ENCODE measurements at regions not wholly inside any gene's neighbourhood (a gene's known extent, or its start where the extent isn't known, plus 50 kb on each side); places are given as distances from the start of the nearest gene placed in this dataset.

DNA sequence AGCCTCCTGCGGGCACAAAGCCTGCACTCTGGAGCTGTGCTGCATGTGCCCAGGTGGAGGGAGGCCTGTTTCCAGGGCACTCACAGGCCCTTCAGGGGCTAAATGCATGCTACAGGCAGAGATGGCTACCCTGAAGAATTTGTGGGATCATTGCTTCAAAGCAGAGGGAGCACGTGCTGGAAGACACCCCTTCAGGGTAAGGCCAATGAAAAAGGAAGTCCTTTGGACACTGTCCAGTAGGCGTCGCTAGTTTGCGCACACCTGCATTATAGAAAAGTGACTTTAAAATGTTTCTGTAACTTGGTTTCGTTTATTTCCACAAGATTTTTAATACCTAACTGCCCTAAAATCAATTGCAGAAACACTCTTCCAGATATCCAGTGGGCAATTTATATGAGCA is 325.3 kb downstream of the ZNF516 start:
- H4K20me1 ChIP-seq (replicated peaks; ENCODE audit: insufficient read depth): no peaks in the 10 kb centered on the region
- Mint-ChIP-seq H3K27ac (no peak overlapping the region), H3K27me3 (ENCODE audit: insufficient read depth, low read depth, poor library complexity) (peaks cover 5% of the 10 kb centered on the region), H3K4me1 (no peaks in the 10 kb centered on the region), H3K36me3 (ENCODE audit: low read depth) (no peaks in the 10 kb centered on the region), H3K4me3 (no peak overlapping the region), H3K9me3 (no peaks in the 10 kb centered on the region)
- 0 out of 2 replicates have a peak overlapping the region, but pooled peaks have one; percentile 28 for H2AFZ ChIP-seq
- no peak overlapping the region for H3K27ac ChIP-seq (ENCODE audit: low read depth)
- TF ChIP-seq, protein P1, sequence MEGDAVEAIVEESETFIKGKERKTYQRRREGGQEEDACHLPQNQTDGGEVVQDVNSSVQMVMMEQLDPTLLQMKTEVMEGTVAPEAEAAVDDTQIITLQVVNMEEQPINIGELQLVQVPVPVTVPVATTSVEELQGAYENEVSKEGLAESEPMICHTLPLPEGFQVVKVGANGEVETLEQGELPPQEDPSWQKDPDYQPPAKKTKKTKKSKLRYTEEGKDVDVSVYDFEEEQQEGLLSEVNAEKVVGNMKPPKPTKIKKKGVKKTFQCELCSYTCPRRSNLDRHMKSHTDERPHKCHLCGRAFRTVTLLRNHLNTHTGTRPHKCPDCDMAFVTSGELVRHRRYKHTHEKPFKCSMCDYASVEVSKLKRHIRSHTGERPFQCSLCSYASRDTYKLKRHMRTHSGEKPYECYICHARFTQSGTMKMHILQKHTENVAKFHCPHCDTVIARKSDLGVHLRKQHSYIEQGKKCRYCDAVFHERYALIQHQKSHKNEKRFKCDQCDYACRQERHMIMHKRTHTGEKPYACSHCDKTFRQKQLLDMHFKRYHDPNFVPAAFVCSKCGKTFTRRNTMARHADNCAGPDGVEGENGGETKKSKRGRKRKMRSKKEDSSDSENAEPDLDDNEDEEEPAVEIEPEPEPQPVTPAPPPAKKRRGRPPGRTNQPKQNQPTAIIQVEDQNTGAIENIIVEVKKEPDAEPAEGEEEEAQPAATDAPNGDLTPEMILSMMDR (conservative IDR thresholded peaks at IDR 0.05; ENCODE audit: low read depth in 2 of 2): peak in 1 of 2 experiments; percentile 47; a peak in 3 of 4 replicates
- TF ChIP-seq EZH2phosphoT487 (IDR thresholded peaks at IDR 0.05; ENCODE audit: unreplicated experiment): no peak
- H3K4me2 ChIP-seq: no peak overlapping the region
- no peaks in the 10 kb centered on the region for H3K36me3 ChIP-seq (ENCODE audit: insufficient read depth)
- no peaks in the 10 kb centered on the region for H3K9me2 ChIP-seq (ENCODE audit: insufficient read depth)
- H3K27me3 ChIP-seq (ENCODE audit: insufficient read depth): no peaks in the 10 kb centered on the region
- no peaks in the 10 kb centered on the region for H3F3A ChIP-seq (replicated peaks; ENCODE audit: low read depth)
- H3K79me2 ChIP-seq (replicated peaks; ENCODE audit: insufficient read depth): no peaks in the 10 kb centered on the region
- ATAC-seq (no peak), DNase-seq (ENCODE audit: low spot score) (no peak)
- no peak overlapping the region for H3K4me3 ChIP-seq
- H3K4me1 ChIP-seq (ENCODE audit: insufficient read depth): no peaks in the 10 kb centered on the region

DNA sequence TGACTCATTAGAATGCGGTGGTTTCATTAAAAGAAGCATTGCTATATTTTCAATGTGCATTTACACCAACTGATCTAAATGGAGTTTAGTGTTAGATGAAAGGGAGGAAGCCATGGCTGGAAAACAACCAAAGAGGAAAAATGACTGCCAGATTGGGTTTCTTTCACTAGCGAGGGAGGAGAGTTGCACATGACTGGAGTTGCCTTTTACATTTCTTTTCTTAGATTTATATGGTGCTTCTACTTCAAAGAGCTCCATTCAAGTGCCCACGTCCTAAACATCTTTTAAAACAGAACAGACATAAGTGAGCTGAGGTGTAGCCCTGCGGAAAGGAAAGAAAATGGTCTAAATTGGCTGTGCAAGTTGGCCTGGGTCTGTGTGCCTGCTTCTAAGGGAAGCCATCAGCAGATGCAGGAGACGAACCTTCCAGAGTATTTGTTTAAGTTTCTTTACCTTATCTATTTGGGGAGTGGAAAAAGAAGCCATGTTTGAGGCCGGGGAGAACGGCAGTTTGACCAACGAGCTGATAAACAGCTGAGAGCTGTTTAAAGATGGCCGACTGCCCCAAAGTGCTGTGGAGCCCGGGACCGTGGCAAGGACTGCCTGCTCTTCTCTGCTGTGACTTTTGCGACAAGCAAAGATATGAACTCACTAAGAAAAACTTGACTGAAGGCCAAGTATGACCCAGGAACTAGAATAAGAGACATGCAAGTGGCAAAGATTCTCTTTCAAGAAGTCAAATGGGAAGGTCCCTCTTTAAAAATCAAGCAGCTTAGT is 327.0 kb downstream of the ZNF516 start:
- H3K4me2 ChIP-seq: no peak overlapping the region
- peaks cover 5% of the 10 kb centered on the region for H3K27me3 Mint-ChIP-seq (ENCODE audit: insufficient read depth, low read depth, poor library complexity)
- no peaks in the 10 kb centered on the region for H3K4me1 Mint-ChIP-seq
- no peaks in the 10 kb centered on the region for H3K36me3 Mint-ChIP-seq (ENCODE audit: low read depth)
- no peaks in the 10 kb centered on the region for H3K79me2 ChIP-seq (replicated peaks; ENCODE audit: insufficient read depth)
- DNase-seq (ENCODE audit: low spot score) (no peak), ATAC-seq (no peak)
- H3K27ac Mint-ChIP-seq: no peak overlapping the region
- no peaks in the 10 kb centered on the region for H3K27me3 ChIP-seq (ENCODE audit: insufficient read depth)
- H2AFZ ChIP-seq: peak overlapping the region; percentile 63
- H4K20me1 ChIP-seq (replicated peaks; ENCODE audit: insufficient read depth): no peaks in the 10 kb centered on the region
- no peak overlapping the region for H3K4me3 Mint-ChIP-seq
- H3K9me2 ChIP-seq (ENCODE audit: insufficient read depth): 0 out of 2 replicates have a peak, but pooled peaks cover 4% of the 10 kb centered on the region
- H3K27ac ChIP-seq (ENCODE audit: low read depth): no peak overlapping the region
- no peaks in the 10 kb centered on the region for H3K9me3 Mint-ChIP-seq
- no peak overlapping the region for H3K4me3 ChIP-seq
- no peaks in the 10 kb centered on the region for H3K36me3 ChIP-seq (ENCODE audit: insufficient read depth)
- H3K4me1 ChIP-seq (ENCODE audit: insufficient read depth): no peaks in the 10 kb centered on the region
- no peaks in the 10 kb centered on the region for H3F3A ChIP-seq (replicated peaks; ENCODE audit: low read depth)
- TF ChIP-seq, protein P2, sequence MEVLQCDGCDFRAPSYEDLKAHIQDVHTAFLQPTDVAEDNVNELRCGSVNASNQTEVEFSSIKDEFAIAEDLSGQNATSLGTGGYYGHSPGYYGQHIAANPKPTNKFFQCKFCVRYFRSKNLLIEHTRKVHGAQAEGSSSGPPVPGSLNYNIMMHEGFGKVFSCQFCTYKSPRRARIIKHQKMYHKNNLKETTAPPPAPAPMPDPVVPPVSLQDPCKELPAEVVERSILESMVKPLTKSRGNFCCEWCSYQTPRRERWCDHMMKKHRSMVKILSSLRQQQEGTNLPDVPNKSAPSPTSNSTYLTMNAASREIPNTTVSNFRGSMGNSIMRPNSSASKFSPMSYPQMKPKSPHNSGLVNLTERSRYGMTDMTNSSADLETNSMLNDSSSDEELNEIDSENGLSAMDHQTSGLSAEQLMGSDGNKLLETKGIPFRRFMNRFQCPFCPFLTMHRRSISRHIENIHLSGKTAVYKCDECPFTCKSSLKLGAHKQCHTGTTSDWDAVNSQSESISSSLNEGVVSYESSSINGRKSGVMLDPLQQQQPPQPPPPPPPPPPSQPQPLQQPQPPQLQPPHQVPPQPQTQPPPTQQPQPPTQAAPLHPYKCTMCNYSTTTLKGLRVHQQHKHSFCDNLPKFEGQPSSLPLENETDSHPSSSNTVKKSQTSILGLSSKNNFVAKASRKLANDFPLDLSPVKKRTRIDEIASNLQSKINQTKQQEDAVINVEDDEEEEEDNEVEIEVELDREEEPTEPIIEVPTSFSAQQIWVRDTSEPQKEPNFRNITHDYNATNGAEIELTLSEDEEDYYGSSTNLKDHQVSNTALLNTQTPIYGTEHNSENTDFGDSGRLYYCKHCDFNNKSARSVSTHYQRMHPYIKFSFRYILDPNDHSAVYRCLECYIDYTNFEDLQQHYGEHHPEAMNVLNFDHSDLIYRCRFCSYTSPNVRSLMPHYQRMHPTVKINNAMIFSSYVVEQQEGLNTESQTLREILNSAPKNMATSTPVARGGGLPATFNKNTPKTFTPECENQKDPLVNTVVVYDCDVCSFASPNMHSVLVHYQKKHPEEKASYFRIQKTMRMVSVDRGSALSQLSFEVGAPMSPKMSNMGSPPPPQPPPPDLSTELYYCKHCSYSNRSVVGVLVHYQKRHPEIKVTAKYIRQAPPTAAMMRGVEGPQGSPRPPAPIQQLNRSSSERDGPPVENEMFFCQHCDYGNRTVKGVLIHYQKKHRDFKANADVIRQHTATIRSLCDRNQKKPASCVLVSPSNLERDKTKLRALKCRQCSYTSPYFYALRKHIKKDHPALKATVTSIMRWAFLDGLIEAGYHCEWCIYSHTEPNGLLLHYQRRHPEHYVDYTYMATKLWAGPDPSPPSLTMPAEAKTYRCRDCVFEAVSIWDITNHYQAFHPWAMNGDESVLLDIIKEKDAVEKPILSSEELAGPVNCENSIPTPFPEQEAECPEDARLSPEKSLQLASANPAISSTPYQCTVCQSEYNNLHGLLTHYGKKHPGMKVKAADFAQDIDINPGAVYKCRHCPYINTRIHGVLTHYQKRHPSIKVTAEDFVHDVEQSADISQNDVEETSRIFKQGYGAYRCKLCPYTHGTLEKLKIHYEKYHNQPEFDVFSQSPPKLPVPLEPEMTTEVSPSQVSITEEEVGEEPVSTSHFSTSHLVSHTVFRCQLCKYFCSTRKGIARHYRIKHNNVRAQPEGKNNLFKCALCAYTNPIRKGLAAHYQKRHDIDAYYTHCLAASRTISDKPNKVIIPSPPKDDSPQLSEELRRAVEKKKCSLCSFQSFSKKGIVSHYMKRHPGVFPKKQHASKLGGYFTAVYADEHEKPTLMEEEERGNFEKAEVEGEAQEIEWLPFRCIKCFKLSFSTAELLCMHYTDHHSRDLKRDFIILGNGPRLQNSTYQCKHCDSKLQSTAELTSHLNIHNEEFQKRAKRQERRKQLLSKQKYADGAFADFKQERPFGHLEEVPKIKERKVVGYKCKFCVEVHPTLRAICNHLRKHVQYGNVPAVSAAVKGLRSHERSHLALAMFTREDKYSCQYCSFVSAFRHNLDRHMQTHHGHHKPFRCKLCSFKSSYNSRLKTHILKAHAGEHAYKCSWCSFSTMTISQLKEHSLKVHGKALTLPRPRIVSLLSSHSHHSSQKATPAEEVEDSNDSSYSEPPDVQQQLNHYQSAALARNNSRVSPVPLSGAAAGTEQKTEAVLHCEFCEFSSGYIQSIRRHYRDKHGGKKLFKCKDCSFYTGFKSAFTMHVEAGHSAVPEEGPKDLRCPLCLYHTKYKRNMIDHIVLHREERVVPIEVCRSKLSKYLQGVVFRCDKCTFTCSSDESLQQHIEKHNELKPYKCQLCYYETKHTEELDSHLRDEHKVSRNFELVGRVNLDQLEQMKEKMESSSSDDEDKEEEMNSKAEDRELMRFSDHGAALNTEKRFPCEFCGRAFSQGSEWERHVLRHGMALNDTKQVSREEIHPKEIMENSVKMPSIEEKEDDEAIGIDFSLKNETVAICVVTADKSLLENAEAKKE (CRISPR knock-in tag; IDR thresholded peaks at IDR 0.05): no peak
- TF ChIP-seq, protein P3, sequence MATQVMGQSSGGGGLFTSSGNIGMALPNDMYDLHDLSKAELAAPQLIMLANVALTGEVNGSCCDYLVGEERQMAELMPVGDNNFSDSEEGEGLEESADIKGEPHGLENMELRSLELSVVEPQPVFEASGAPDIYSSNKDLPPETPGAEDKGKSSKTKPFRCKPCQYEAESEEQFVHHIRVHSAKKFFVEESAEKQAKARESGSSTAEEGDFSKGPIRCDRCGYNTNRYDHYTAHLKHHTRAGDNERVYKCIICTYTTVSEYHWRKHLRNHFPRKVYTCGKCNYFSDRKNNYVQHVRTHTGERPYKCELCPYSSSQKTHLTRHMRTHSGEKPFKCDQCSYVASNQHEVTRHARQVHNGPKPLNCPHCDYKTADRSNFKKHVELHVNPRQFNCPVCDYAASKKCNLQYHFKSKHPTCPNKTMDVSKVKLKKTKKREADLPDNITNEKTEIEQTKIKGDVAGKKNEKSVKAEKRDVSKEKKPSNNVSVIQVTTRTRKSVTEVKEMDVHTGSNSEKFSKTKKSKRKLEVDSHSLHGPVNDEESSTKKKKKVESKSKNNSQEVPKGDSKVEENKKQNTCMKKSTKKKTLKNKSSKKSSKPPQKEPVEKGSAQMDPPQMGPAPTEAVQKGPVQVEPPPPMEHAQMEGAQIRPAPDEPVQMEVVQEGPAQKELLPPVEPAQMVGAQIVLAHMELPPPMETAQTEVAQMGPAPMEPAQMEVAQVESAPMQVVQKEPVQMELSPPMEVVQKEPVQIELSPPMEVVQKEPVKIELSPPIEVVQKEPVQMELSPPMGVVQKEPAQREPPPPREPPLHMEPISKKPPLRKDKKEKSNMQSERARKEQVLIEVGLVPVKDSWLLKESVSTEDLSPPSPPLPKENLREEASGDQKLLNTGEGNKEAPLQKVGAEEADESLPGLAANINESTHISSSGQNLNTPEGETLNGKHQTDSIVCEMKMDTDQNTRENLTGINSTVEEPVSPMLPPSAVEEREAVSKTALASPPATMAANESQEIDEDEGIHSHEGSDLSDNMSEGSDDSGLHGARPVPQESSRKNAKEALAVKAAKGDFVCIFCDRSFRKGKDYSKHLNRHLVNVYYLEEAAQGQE (IDR thresholded peaks at IDR 0.05; ENCODE audit: unreplicated experiment): no peak
- no peak for TF ChIP-seq CREB1 (CRISPR knock-in tag; IDR thresholded peaks at IDR 0.05; ENCODE audit: low read depth)
- no peak for TF ChIP-seq EZH2 (IDR thresholded peaks at IDR 0.05; ENCODE audit: low read depth, unreplicated experiment)
- no peak for TF ChIP-seq EZH2phosphoT487 (IDR thresholded peaks at IDR 0.05; ENCODE audit: unreplicated experiment)
- TF ChIP-seq ZNF114 (CRISPR knock-in tag; IDR thresholded peaks at IDR 0.05): no peak
- no peak for TF ChIP-seq POLR2AphosphoS5 (IDR thresholded peaks at IDR 0.05; ENCODE audit: low read depth)
- TF ChIP-seq JUNB (IDR thresholded peaks at IDR 0.05; ENCODE audit: unreplicated experiment): no peak

Measured in GM23338 (cell line).